AG09309 (cell line): ENCODE measurements at regions not wholly inside any gene's neighbourhood (a gene's known extent, or its start where the extent isn't known, plus 50 kb on each side); places are given as distances from the start of the nearest gene placed in this dataset.
"Not testable (repeated sequence)": the region's sequence is repeated elsewhere in the genome, so short reads cannot be mapped to it uniquely, and the experiment has no call there.

Source experiments
- DNase-seq: peaks from one replicate; pipeline ENCODE4 v3.0.0-alpha.2; 2010; ENCODE audit warnings: low read depth
- H3K4me3 ChIP-seq: 2 replicates; pipeline ENCODE4 v1.5.1; 2011; ENCODE audit warnings: mild to moderate bottlenecking, low read depth, low read length, moderate library complexity; ENCODE audit not compliant: control insufficient read depth
- TF ChIP-seq, protein P1 (sequence below): IDR thresholded peaks from 2 replicates; pipeline ENCODE4 v1.5.1; 2011; ENCODE audit warnings: mild to moderate bottlenecking, low read depth, low read length, inconsistent platforms; ENCODE audit not compliant: insufficient read depth, control insufficient read depth; ENCODE audit errors: missing control alignments

DNA sequence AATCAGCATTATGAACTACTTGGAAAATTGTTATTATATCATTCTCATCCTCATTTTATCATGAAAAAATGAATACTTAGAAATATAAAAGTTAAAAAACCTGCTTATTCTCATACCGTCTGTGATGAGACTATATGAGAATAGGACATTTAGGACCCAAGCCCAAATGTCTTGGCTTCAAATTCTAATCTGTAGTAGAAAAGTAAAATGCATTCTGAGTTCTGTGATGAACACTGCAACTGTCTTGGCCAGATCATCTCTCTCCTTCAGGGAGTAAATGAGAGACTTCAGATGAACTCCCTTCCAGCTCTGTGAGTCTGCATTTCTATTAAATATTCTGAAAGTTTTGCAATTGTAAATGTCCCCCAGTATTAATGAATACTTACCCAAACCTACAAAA is 940.7 kb upstream of the KLHL29 start:
- TF ChIP-seq, protein P1, sequence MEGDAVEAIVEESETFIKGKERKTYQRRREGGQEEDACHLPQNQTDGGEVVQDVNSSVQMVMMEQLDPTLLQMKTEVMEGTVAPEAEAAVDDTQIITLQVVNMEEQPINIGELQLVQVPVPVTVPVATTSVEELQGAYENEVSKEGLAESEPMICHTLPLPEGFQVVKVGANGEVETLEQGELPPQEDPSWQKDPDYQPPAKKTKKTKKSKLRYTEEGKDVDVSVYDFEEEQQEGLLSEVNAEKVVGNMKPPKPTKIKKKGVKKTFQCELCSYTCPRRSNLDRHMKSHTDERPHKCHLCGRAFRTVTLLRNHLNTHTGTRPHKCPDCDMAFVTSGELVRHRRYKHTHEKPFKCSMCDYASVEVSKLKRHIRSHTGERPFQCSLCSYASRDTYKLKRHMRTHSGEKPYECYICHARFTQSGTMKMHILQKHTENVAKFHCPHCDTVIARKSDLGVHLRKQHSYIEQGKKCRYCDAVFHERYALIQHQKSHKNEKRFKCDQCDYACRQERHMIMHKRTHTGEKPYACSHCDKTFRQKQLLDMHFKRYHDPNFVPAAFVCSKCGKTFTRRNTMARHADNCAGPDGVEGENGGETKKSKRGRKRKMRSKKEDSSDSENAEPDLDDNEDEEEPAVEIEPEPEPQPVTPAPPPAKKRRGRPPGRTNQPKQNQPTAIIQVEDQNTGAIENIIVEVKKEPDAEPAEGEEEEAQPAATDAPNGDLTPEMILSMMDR, result no peak
- no peak overlapping the region for H3K4me3 ChIP-seq
- no peak for DNase-seq

DNA sequence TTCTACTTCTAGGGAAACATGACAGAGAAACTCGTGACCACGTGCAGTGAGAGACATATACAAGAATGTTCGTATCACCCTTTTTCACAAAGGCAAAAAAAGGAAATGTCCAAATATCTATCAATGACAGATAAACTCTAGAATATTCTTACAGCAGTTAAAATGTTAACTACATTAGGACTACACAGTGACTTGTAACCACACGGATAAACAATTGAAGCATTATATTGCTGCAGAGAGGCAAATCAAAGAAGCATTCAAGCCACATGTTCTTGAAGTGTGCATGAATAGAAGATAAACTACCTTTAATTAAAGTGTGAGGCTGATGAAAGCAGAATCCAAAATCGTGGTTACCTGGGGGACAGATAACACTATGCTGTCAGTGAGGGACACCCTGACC is 935.3 kb upstream of the KLHL29 start:
- DNase-seq, result no peak
- TF ChIP-seq, protein P1, result no peak
- no peak overlapping the region for H3K4me3 ChIP-seq

GRCh38 chr2:22450831-22451230 is 934.1 kb upstream of the KLHL29 start:
- TF ChIP-seq, protein P1, result no peak
- DNase-seq, result no peak
- H3K4me3 ChIP-seq, result no peak overlapping the region

DNA sequence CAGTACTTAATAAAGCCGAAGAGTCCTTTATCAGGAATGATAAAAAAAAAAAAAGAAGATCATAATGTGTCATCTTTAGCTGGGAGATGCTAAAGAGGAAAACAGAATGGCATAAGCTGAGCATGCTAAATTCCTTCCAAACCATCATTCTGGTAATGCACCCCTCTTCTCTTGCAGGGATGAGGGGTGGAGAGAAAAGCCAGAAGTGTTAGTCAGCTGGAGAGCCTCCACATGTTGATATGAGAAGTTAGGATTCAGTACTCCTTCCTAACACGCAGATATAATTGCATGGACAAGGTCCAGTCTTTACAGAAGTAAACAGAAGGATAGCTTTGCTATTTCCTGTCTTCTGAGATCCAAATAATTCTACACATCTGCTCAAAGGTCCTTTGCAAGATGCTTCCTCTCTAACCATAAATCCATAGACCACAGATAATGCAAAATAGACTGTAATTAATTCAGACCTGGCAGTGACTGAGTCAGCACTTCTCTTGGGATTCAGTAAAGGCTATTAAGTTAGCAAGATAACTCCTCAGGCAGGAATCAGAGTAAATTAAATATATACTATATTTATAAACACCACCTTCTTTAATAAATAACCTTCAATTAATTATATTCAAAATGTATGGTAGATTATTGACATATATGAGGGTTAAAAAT is 930.0 kb upstream of the KLHL29 start:
- H3K4me3 ChIP-seq, result no peak overlapping the region
- no peak for DNase-seq
- TF ChIP-seq, protein P1, result no peak

- TF ChIP-seq, protein P1, result no peak
- no peak overlapping the region for H3K4me3 ChIP-seq
- DNase-seq, result no peak
Observed at GRCh38 chr2:22458440-22458839, 926.5 kb upstream of the KLHL29 start.

- not testable (repeated sequence) for DNase-seq, H3K4me3 ChIP-seq
Observed at GRCh38 chr2:22475103-22475502, 909.9 kb upstream of the KLHL29 start.

DNA sequence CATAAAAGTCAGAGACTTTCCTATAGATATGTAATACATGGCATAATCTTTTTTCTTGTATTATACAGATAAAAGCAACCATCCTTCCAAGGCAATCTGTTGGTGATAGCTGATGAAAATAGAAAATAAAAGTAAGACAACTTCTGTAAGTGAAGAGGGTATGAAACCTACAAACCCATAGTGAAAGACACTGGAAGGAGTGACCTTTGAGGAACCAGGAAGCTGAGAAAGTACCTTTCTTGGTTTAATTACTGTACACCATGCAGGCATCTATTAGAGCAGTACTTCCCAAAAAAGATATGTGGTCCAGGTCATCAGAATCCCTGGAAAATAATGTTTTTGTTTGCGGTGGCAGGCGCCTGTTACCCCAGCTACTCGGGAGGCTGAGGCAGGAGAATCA is 906.6 kb upstream of the KLHL29 start:
- no peak overlapping the region for H3K4me3 ChIP-seq
- DNase-seq, result no peak
- TF ChIP-seq, protein P1, result no peak
